Keratinocyte (primary cell): ENCODE measurements at regions not wholly inside any gene's neighbourhood (a gene's known extent, or its start where the extent isn't known, plus 50 kb on each side); places are given as distances from the start of the nearest gene placed in this dataset.
"Not testable (repeated sequence)": the region's sequence is repeated elsewhere in the genome, so short reads cannot be mapped to it uniquely, and the experiment has no call there.

ENCODE experiments used
- DNase-seq: peaks from one replicate; pipeline ENCODE4 v3.0.0-alpha.2; 2011; ENCODE audit warnings: low read depth, missing footprints, low spot score
- FAIRE-seq: peaks from 2 replicates; lab custom pipeline; 2011; peaks lifted over from hg19 to GRCh38; lab: Jason Lieb, UNC
- H2AFZ ChIP-seq: 2 replicates; pipeline ENCODE4 v1.6.0; 2012; ENCODE audit warnings: low read length, control low read depth, inconsistent platforms; ENCODE audit not compliant: control insufficient read depth
- H3K27ac ChIP-seq: 2 replicates; pipeline ENCODE4 v1.5.1; 2011; ENCODE audit warnings: low read length; ENCODE audit not compliant: control insufficient read depth, insufficient read depth
- H3K27me3 ChIP-seq: 3 replicates; pipeline ENCODE4 v1.6.0; 2011; ENCODE audit warnings: low read length; ENCODE audit not compliant: control insufficient read depth, insufficient read depth; ENCODE audit errors: extremely low read depth
- H3K36me3 ChIP-seq, 2 experiments: 2 replicates in 1 of 2; 3 replicates in 1 of 2; pipeline ENCODE4 v1.5.1; 2011; ENCODE audit warnings: low read length in 2 of 2, mild to moderate bottlenecking in 1 of 2; ENCODE audit not compliant: control insufficient read depth in 2 of 2, insufficient read depth in 2 of 2; ENCODE audit errors: extremely low read depth in 1 of 2
- H3K4me1 ChIP-seq: 3 replicates; pipeline ENCODE4 v1.5.1; 2011; ENCODE audit warnings: low read length; ENCODE audit not compliant: control insufficient read depth, insufficient read depth; ENCODE audit errors: extremely low read depth
- H3K4me2 ChIP-seq: 3 replicates; pipeline ENCODE4 v1.6.0; 2011; ENCODE audit warnings: low read depth, low read length; ENCODE audit not compliant: control insufficient read depth, insufficient read depth; ENCODE audit errors: extremely low read depth
- H3K4me3 ChIP-seq, 3 experiments: fragments of 200-600 bp in 1 of 3; sonication (generic) in 1 of 3; 2 replicates in 2 of 3; 3 replicates in 1 of 3; pipeline ENCODE4 v1.5.1; 2011 to 2016; ENCODE audit warnings: low read length in 3 of 3, mild to moderate bottlenecking in 3 of 3, control low read depth in 2 of 3, inconsistent platforms in 1 of 3, low read depth in 1 of 3, mixed read lengths in 1 of 3, mixed run types in 1 of 3, moderate library complexity in 1 of 3; ENCODE audit not compliant: control insufficient read depth in 2 of 3, insufficient read depth in 2 of 3; ENCODE audit errors: extremely low read depth in 1 of 3
- H3K79me2 ChIP-seq: 2 replicates; pipeline ENCODE4 v1.6.0; 2012; ENCODE audit warnings: low read length; ENCODE audit not compliant: control insufficient read depth, insufficient read depth
- H3K9ac ChIP-seq: 3 replicates; pipeline ENCODE4 v1.6.0; 2011; ENCODE audit warnings: low read length; ENCODE audit not compliant: control insufficient read depth, insufficient read depth; ENCODE audit errors: extremely low read depth
- H3K9me1 ChIP-seq: 3 replicates; pipeline ENCODE4 v1.6.0; 2011; ENCODE audit warnings: low read length; ENCODE audit not compliant: control insufficient read depth, insufficient read depth; ENCODE audit errors: extremely low read depth
- H3K9me3 ChIP-seq: 2 replicates; pipeline ENCODE4 v1.5.1; 2012; ENCODE audit warnings: low read depth, low read length; ENCODE audit not compliant: control insufficient read depth
- H4K20me1 ChIP-seq: 3 replicates; pipeline ENCODE4 v1.6.0; 2011; ENCODE audit warnings: low read length; ENCODE audit not compliant: control insufficient read depth, insufficient read depth; ENCODE audit errors: extremely low read depth
- CTCF ChIP-seq, 3 experiments: IDR thresholded peaks in 1 of 3; conservative IDR thresholded peaks in 1 of 3; optimal IDR thresholded peaks in 1 of 3; 2 replicates in 2 of 3; 3 replicates in 1 of 3; pipeline versions ENCODE3 to v1.5.1; 2011; ENCODE audit warnings: low read length in 3 of 3, mild to moderate bottlenecking in 3 of 3, moderate library complexity in 2 of 3, control low read depth in 1 of 3, inconsistent platforms in 1 of 3; ENCODE audit not compliant: insufficient read depth in 2 of 3; ENCODE audit errors: extremely low read depth in 1 of 3
- EZH2 ChIP-seq: IDR thresholded peaks from one replicate; pipeline ENCODE4 v1.6.1; 2012; ENCODE audit warnings: inconsistent platforms, mild to moderate bottlenecking, low read length, moderate library complexity
- dilution Hi-C: fragments of 300-500 bp; cut with MboI; formaldehyde crosslinking; loops from one replicate; pipeline ENCODE4 v1.7.0; 2020; ENCODE audit warnings: low sequenced_read_pairs; ENCODE audit not compliant: extremely low pct_ligation_motif_present

GRCh38 chr17:31677036-31677435 is 182.0 kb downstream of the COPRS start:
- TF ChIP-seq EZH2 = no peak
- no peak for TF ChIP-seq CTCF (optimal IDR thresholded peaks at IDR 0.05 in 1 of 3, IDR thresholded peaks at IDR 0.05 in 1 of 3, conservative IDR thresholded peaks at IDR 0.05 in 1 of 3; ENCODE audit: extremely low read depth in 1 of 3, insufficient read depth in 2 of 3, low read length in 3 of 3)
- H3K36me3 ChIP-seq = no peaks in the 10 kb centered on the region
- H3K9me1 ChIP-seq = no peaks in the 10 kb centered on the region
- H3K4me1 ChIP-seq = peaks cover 19% of the 10 kb centered on the region
- no peak overlapping the region for H3K4me3 ChIP-seq
- no peaks in the 10 kb centered on the region for H4K20me1 ChIP-seq
- dilution Hi-C loops = loop anchor here (25.0 kb wide), 1 partner anchor 90 kb away; no protein-coding TSS in a partner anchor
- no peak for FAIRE-seq
- no peak overlapping the region for H3K4me2 ChIP-seq
- H3K79me2 ChIP-seq = no peaks in the 10 kb centered on the region
- H3K9me3 ChIP-seq = no peaks in the 10 kb centered on the region
- H2AFZ ChIP-seq = no peak overlapping the region
- DNase-seq = no peak
- no peak overlapping the region for H3K9ac ChIP-seq
- H3K27me3 ChIP-seq = no peaks in the 10 kb centered on the region
- no peak overlapping the region for H3K27ac ChIP-seq

DNA sequence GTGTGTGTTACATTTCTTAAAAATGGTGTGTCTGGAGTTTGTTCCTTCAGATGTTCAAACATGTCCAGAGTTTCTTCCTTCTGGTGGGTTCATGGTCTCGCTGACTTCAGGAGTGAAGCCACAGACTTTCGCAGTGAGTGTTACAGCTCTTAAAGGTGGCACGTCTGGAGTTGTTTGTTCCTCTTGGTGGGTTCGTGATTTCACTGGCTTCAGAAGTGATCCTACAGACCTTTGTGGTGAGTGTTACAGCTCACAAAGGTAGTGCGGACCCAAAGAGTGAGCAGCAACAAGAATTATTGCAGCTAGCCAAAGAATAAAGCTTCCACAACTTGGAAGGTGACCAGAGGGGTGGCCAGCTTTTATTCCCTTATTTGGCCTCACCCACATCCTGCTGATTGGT is 183.7 kb downstream of the COPRS start:
- H3K9me3 ChIP-seq = not testable (repeated sequence)

More for the DNA sequence above, 183.7 kb downstream of the COPRS start:
- FAIRE-seq, H3K36me3 ChIP-seq, DNase-seq, H3K9ac ChIP-seq, H3K4me2 ChIP-seq, H3K27me3 ChIP-seq, H2AFZ ChIP-seq, H3K27ac ChIP-seq, H3K9me1 ChIP-seq, H3K79me2 ChIP-seq, H4K20me1 ChIP-seq, H3K4me3 ChIP-seq: not testable (repeated sequence)
- dilution Hi-C loops = loop anchor here (25.0 kb wide), 1 partner anchor 88 kb away; no protein-coding TSS in a partner anchor
- peaks cover 22% of the 10 kb centered on the region for H3K4me1 ChIP-seq
